ENCODE measurements at regions not wholly inside any gene's neighbourhood (a gene's known extent, or its start where the extent isn't known, plus 50 kb on each side); places are given as distances from the start of the nearest gene placed in this dataset.

- DNase-seq: no peak
Measured at GRCh38 chr1:59066236-59066635, 230.7 kb upstream of the FGGY start.

- no peak for DNase-seq
Measured at GRCh38 chr1:59070610-59071009, 226.3 kb upstream of the FGGY start.

GRCh38 chr1:59071289-59071688, 225.6 kb upstream of the FGGY start:
- no peak for DNase-seq

GRCh38 chr1:59071876-59072582, 224.9 kb upstream of the FGGY start:
- DNase-seq: peak; percentile 24

GRCh38 chr1:59072583-59072947, 224.3 kb upstream of the FGGY start:
- no peak for DNase-seq

- no peak for DNase-seq
Measured at GRCh38 chr1:59074598-59074997, 222.3 kb upstream of the FGGY start.

GRCh38 chr1:59075021-59075420, 221.9 kb upstream of the FGGY start:
- DNase-seq: no peak

GRCh38 chr1:59076612-59077011, 220.3 kb upstream of the FGGY start:
- no peak for DNase-seq

GRCh38 chr1:59077466-59078069, 219.3 kb upstream of the FGGY start:
- DNase-seq: no peak

GRCh38 chr1:59078070-59078800, 218.7 kb upstream of the FGGY start:
- no peak for DNase-seq

GRCh38 chr1:59078866-59079265, 218.0 kb upstream of the FGGY start:
- no peak for DNase-seq

GRCh38 chr1:59079434-59080140, 217.3 kb upstream of the FGGY start:
- no peak for DNase-seq

GRCh38 chr1:59081181-59081580, 215.7 kb upstream of the FGGY start:
- no peak for DNase-seq

- no peak for DNase-seq
Measured at GRCh38 chr1:59081795-59082194, 215.1 kb upstream of the FGGY start.

GRCh38 chr1:59083946-59084865, 212.7 kb upstream of the FGGY start:
- no peak for DNase-seq

- no peak for DNase-seq
Measured at GRCh38 chr1:59085101-59085500, 211.8 kb upstream of the FGGY start.

GRCh38 chr1:59089036-59089798, 207.7 kb upstream of the FGGY start:
- no peak for DNase-seq

- no peak for DNase-seq
Measured at GRCh38 chr1:59089922-59090457, 206.9 kb upstream of the FGGY start.

GRCh38 chr1:59092126-59092525, 204.8 kb upstream of the FGGY start:
- DNase-seq: no peak

GRCh38 chr1:59094001-59094400, 202.9 kb upstream of the FGGY start:
- no peak for DNase-seq

- no peak for DNase-seq
Measured at GRCh38 chr1:59096501-59096900, 200.4 kb upstream of the FGGY start.

Data from activated CD8-positive, alpha-beta memory T cell treated with anti-CD3 and anti-CD28 coated beads, Interleukin-2, amount 50 U/mL, for 4 hours (primary cell).